ENCODE measurements at regions not wholly inside any gene's neighbourhood (a gene's known extent, or its start where the extent isn't known, plus 50 kb on each side); places are given as distances from the start of the nearest gene placed in this dataset.
A peak's percentile ranks its signal among the peaks of the same experiment; 100 is the strongest.

DNA sequence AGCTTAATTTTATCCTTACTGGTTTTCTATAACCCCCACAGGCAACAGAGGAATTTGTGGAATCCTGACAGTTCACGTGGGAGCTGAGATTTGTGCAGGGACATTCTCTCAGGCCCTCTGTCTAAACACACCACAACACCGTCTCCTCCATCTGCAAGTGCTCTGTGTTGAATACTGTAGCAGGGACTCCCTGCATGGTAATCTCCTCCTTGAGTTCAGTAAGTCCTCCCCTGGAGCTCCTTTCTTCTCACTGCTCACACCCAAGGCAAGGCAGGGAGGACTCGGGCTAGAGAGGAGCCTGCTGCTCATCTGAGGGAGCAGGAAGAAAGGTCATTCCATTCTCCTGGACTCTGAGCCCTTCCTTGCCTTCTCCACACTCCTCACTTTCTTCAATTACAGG, 348.2 kb downstream of the KCTD12 start:
- no peaks in the 10 kb centered on the region for H3K79me2 ChIP-seq (ENCODE audit: control insufficient read depth in 1 of 2, insufficient read depth in 2 of 2, low read length in 2 of 2)
- no peak overlapping the region for H3K18ac ChIP-seq (ENCODE audit: extremely low read depth, low read length)
- no peak overlapping the region for H4K8ac ChIP-seq (ENCODE audit: extremely low read depth, insufficient read depth, low read length)
- no peak overlapping the region for H3K14ac ChIP-seq (ENCODE audit: insufficient read length)
- no peak overlapping the region for H3K4me3 ChIP-seq (ENCODE audit: extremely low read depth in 1 of 4, insufficient read depth in 2 of 4, low read depth in 3 of 4, low read length in 4 of 4)
- no peak overlapping the region for H2BK5ac ChIP-seq (ENCODE audit: low read depth, low read length)
- no peak overlapping the region for H3K9ac ChIP-seq (replicated peaks in 1 of 4; ENCODE audit: extremely low read depth in 1 of 4, low read depth in 3 of 4, low read length in 3 of 4)
- H3K56ac ChIP-seq (replicated peaks; ENCODE audit: insufficient read length, low read depth, low read length), result no peak overlapping the region
- no peaks in the 10 kb centered on the region for H3K27me3 ChIP-seq (replicated peaks in 1 of 4; ENCODE audit: control insufficient read depth in 3 of 4, extremely low read depth in 1 of 4, insufficient read depth in 3 of 4, low read length in 3 of 4)
- FAIRE-seq (no peak), DNase-seq (ENCODE audit: low read depth in 1 of 2, low spot score in 2 of 2) (no peak)
- peak overlapping the region; percentile 41; the same call in 1 of the 2 replicates for H2BK12ac ChIP-seq (ENCODE audit: low read depth, low read length)
- WGBS, 2 experiments (ENCODE audit: extremely low coverage in 1 of 2, insufficient coverage in 1 of 2, insufficient read length in 1 of 2, insufficient replicate concordance in 2 of 2, low coverage in 1 of 2, low lambda C conversion rate in 2 of 2, missing lambda C conversion rate in 1 of 2), result 56% methylated on average over 2 of the region's 3 CpGs; no CpG with 5 or more reads in 1 of the 2 experiments
- no peak overlapping the region for H4K5ac ChIP-seq (ENCODE audit: insufficient read length, low read depth, low read length)
- no peak overlapping the region for H3K23ac ChIP-seq (ENCODE audit: insufficient read length)
- no peak overlapping the region for H2BK15ac ChIP-seq (ENCODE audit: low read length)
- CTCF ChIA-PET (ENCODE audit: partially characterized antibody), result interaction anchor here (0.6 kb wide), 1 partner anchor 843 kb away, joined by 3 read pairs; no protein-coding TSS in a partner anchor
- H3K4ac ChIP-seq (replicated peaks; ENCODE audit: insufficient read length, low read depth, low read length), result no peak overlapping the region
- no peaks in the 10 kb centered on the region for H3K9me3 ChIP-seq (ENCODE audit: insufficient read depth in 2 of 2, low read depth in 1 of 2, low read length in 1 of 2)
- H4K91ac ChIP-seq (replicated peaks; ENCODE audit: insufficient read length, low read length), result no peak overlapping the region
- no peaks in the 10 kb centered on the region for H3K79me1 ChIP-seq (ENCODE audit: low read depth, low read length)
- no peaks in the 10 kb centered on the region for H3K4me1 ChIP-seq (replicated peaks in 1 of 4; ENCODE audit: control insufficient read depth in 3 of 4, insufficient read depth in 4 of 4, low read length in 3 of 4)
- no peaks in the 10 kb centered on the region for H3K36me3 ChIP-seq (ENCODE audit: control insufficient read depth in 2 of 4, insufficient read depth in 4 of 4, low read length in 3 of 4)
- POLR2A ChIA-PET (ENCODE audit: partially characterized antibody), result no interaction called here
- H3K27ac ChIP-seq (ENCODE audit: low read depth, low read length), result no peak overlapping the region
- 0 out of 2 replicates have a peak overlapping the region, but pooled peaks have one; percentile 48 for H2AFZ ChIP-seq (ENCODE audit: low read length)
- H2AK5ac ChIP-seq (ENCODE audit: low read depth, low read length), result no peak overlapping the region
- H3K4me2 ChIP-seq (ENCODE audit: insufficient read depth in 1 of 2, low read depth in 2 of 2, low read length in 2 of 2), result no peak overlapping the region
- H4K20me1 ChIP-seq (replicated peaks in 1 of 2; ENCODE audit: control insufficient read depth in 1 of 2, insufficient read depth in 2 of 2, low read length in 2 of 2), result no peaks in the 10 kb centered on the region
- H3K23me2 ChIP-seq (ENCODE audit: low read depth, low read length), result no peaks in the 10 kb centered on the region
- H2BK120ac ChIP-seq (replicated peaks; ENCODE audit: low read depth, low read length), result no peak overlapping the region
- H2BK20ac ChIP-seq (ENCODE audit: low read length), result no peak overlapping the region
- TF ChIP-seq SIRT6 (IDR thresholded peaks at IDR 0.05; ENCODE audit: low read length) (no peak), SRF (IDR thresholded peaks at IDR 0.05; ENCODE audit: low read depth, low read length) (no peak), SP2 (IDR thresholded peaks at IDR 0.05; ENCODE audit: low read length) (no peak), SP1 (IDR thresholded peaks at IDR 0.05; ENCODE audit: low read depth, low read length) (no peak), POU5F1 (IDR thresholded peaks at IDR 0.05; ENCODE audit: low read depth, low read length) (no peak), CBX8 (IDR thresholded peaks at IDR 0.05; ENCODE audit: borderline replicate concordance, low read depth, low read length) (no peak), GABPA (IDR thresholded peaks at IDR 0.05; ENCODE audit: borderline replicate concordance, insufficient read depth, low read length) (no peak), CTBP2 (IDR thresholded peaks at IDR 0.05; ENCODE audit: borderline replicate concordance, insufficient read depth, insufficient read length, low read length) (no peak), JUN (IDR thresholded peaks at IDR 0.05; ENCODE audit: low read depth, low read length) (no peak), SP4 (IDR thresholded peaks at IDR 0.05; ENCODE audit: low read length) (no peak), NRF1 (IDR thresholded peaks at IDR 0.05; ENCODE audit: low read depth, low read length) (no peak), HDAC2 (IDR thresholded peaks at IDR 0.05; ENCODE audit: borderline replicate concordance in 1 of 2, low read depth in 2 of 2, low read length in 2 of 2) (no peak), GTF2F1 (IDR thresholded peaks at IDR 0.05; ENCODE audit: borderline replicate concordance, low read depth, low read length) (no peak), CHD2 (IDR thresholded peaks at IDR 0.05; ENCODE audit: low read length) (no peak)
- TF ChIP-seq, protein P1, sequence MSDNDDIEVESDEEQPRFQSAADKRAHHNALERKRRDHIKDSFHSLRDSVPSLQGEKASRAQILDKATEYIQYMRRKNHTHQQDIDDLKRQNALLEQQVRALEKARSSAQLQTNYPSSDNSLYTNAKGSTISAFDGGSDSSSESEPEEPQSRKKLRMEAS (IDR thresholded peaks at IDR 0.05), result no peak

Data from H1 (cell line).